ENCODE measurements at regions not wholly inside any gene's neighbourhood (a gene's known extent, or its start where the extent isn't known, plus 50 kb on each side); places are given as distances from the start of the nearest gene placed in this dataset.

- TF ChIP-seq, protein P1, sequence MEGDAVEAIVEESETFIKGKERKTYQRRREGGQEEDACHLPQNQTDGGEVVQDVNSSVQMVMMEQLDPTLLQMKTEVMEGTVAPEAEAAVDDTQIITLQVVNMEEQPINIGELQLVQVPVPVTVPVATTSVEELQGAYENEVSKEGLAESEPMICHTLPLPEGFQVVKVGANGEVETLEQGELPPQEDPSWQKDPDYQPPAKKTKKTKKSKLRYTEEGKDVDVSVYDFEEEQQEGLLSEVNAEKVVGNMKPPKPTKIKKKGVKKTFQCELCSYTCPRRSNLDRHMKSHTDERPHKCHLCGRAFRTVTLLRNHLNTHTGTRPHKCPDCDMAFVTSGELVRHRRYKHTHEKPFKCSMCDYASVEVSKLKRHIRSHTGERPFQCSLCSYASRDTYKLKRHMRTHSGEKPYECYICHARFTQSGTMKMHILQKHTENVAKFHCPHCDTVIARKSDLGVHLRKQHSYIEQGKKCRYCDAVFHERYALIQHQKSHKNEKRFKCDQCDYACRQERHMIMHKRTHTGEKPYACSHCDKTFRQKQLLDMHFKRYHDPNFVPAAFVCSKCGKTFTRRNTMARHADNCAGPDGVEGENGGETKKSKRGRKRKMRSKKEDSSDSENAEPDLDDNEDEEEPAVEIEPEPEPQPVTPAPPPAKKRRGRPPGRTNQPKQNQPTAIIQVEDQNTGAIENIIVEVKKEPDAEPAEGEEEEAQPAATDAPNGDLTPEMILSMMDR (IDR thresholded peaks at IDR 0.05; ENCODE audit: low read depth, low read length) = no peak
- no peak for TF ChIP-seq EZH2phosphoT487 (IDR thresholded peaks at IDR 0.05; ENCODE audit: low read depth)
Measured at GRCh38 chr11:24206511-24206910, 290.3 kb upstream of the LUZP2 start.
